NCI-H1436 treated with DMSO at 0.1 percent for 48 hours (cell line): ENCODE measurements at regions not wholly inside any gene's neighbourhood (a gene's known extent, or its start where the extent isn't known, plus 50 kb on each side); places are given as distances from the start of the nearest gene placed in this dataset.

ENCODE experiments used
- DNase-seq: peaks from one replicate; lab custom pipeline; 2025; lab: John Stamatoyannopoulos, UW

- DNase-seq: no peak
These were observed 773.8 kb downstream of the MECOM start for GRCh38 chr3:168889666-168890065.

DNA sequence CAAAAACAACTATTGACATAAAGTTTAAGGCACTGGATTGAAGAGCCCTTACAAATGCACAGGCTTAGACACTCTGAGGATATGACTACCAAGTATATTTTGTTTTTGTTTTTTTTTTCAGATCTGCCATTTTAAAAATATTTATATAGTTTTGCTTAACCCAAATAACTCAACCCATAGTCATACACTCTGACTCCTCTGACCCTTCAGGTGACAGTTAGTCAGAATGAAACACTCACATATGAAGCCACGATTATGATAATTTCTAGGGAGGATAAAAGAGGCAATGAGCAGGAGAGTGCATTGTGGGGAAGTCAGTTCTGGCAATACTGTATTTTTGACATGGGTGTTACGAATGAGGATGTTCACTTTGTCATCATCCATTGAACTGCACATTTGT is 774.7 kb downstream of the MECOM start:
- no peak for DNase-seq

DNA sequence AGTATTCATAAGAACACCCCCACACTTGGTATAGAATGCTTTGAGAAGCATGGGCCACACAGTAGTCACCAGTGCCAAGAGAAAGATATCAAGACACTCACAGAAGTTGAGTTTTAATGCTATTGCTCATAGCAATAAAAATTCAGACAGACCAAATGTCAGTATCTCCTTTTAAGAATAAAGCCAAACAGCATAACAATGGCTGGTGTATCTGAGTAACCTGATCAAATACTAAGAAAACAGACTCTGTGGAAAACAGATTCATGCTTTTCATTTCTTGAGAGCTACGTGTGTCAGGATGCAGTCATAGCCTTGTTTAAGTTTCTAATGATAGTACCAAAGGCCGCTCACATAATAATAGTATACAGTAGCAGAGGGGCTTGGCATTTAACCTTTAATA is 778.5 kb downstream of the MECOM start:
- no peak for DNase-seq

DNA sequence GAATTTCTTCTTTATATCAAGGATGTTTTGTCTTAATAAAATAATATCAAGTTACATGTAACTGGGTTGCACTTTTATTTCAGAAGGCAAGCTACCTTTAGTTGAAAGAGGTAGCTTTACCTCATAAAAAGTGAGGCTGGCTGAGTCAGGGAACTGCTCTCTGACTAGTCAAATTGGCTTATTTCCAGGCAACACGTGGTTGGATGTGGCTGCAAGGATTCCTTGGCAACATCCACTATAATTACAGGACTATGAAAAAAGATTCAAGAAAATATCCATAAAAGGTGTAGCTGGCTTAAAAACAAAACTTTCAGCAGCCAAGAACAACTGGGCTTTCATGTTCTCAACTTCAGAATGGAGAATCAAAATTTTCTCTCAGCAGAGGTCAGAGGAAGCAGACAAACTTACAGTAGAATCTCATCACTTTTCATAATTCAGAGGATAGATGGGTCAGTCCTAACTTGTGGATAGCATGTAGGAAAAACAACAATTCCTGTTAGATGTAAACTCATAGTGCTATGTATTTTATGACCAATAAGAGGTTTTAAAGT is 779.1 kb downstream of the MECOM start:
- no peak for DNase-seq

DNA sequence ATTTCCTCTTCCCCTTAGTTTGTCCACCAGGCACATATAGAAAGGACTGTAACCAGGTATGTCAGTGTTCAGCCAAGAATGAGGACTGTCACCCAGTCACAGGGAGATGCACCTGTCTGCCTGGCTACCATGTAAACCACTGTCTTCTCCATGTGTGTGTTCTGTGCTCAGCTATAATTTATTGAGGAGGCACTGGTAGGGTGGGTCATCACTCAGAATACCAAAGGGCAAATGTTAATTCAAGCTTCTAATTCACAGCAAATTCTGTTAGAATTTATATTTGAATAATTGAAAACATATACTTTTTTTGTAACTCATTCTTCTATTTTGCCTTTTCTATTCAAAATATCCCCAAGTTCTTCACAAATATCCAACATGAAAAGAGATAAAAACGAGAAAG is 780.4 kb downstream of the MECOM start:
- no peak for DNase-seq

DNA sequence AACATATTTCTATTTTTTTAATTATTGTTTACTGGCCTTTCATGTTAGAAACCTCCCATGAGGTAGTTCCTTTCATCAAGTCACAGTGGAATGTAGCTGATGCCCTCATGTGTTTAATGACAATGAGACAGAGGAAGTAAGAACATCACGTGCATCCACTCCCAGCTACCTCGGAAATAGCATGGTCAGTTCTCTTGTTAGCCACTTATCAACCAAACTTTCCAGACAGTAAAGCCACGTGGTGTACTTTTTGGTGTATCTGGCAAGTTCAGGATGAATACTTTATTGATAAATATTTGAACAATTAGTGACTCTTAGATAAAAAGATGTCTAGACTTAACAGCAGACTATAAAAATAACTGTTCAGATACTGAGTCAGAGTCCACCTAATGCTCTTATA is 781.7 kb downstream of the MECOM start:
- DNase-seq: no peak

DNA sequence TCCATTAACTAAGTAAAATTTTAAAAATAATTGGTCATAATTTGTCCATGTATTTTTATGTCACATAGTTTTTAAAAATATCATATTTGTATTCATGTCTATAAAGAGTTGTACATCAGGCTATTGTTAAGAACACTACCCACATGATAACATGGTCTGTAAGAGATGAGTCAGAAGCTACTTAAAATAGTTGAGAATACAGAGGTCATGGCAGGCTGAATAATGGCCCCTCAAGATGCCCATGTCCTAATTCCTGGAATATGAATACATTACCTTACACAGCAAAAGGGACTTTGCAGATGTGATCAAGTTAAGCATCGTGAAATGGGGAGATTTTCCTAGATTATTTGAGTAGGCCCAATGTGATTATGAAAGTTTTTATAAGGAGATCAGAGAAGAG is 782.9 kb upstream of the GOLIM4 start:
- no peak for DNase-seq

GRCh38 chr3:168877899-168878298 is 782.2 kb upstream of the GOLIM4 start:
- no peak for DNase-seq

GRCh38 chr3:168876346-168877035 is 780.8 kb upstream of the GOLIM4 start:
- DNase-seq: no peak

- no peak for DNase-seq
These were observed 777.1 kb upstream of the GOLIM4 start for GRCh38 chr3:168872826-168873225.

GRCh38 chr3:168870892-168871291 is 775.2 kb upstream of the GOLIM4 start:
- DNase-seq: no peak

DNA sequence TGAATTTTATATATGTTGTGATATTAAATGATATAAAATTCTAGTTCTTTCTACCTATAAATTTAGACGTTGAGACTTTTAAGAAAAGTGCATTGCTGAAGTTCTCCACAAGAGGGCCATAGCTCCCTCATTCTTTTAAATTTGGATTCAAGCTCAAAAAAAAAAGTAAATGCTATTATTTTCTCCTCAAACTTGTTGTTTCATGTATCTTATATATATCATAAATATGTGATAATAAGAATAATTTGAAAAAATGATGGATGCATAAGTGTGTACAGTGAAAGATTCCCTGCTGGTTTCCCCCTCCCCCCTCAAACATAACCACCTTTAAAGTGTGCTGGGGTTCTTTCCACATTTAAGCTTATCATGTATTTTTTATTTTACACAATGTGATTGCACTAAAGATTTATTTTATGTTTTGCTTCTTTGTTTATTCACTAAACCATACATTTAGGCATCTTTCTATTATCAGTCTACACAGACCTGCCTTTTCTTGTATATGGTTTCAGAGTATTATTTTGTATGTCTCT is 769.4 kb upstream of the GOLIM4 start:
- DNase-seq: no peak

- no peak for DNase-seq
These were observed 768.6 kb upstream of the GOLIM4 start for GRCh38 chr3:168864107-168865021.

- DNase-seq: no peak
These were observed 767.8 kb upstream of the GOLIM4 start for GRCh38 chr3:168863561-168863960.

- DNase-seq: no peak
These were observed 766.7 kb upstream of the GOLIM4 start for GRCh38 chr3:168862466-168862865.

DNA sequence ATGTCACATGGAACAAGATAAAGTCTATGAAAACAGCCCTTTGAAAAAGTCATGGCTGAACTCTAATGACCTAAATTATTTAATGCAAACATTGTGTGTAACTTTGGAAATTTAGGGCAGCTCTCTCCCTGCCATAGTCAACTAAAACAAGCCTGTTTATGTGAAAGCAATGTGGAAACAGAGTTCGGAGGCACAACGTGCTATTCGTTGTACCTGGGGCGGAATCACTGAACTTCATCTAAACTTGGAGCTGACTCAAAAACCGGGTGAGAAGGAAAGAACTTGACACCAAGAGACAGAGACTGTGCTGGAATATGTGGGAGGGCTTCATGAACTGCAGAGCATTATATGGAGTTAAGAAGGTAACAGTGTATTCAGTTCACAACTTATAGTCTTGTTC is 764.9 kb upstream of the GOLIM4 start:
- DNase-seq: no peak

DNA sequence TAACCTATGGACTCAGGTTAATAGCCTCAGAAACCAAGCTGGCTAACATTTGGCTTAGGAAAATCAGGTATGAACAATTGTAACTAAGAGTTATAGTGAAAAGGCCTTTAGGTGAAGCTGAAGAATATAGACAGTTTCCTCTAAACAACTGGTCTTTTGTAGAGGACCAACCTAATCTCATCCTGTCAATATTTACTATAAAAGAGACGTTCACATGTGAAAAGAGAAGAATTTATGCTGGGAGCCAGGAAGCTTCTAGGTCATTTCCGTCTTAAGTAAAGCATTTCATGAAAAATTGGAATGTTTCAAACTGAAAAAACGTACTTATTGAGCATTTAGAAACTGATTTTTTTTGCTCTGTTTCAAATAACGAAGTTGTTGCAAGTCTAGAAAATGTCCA is 764.3 kb upstream of the GOLIM4 start:
- DNase-seq: no peak

GRCh38 chr3:168859574-168859973 is 763.9 kb upstream of the GOLIM4 start:
- no peak for DNase-seq

DNA sequence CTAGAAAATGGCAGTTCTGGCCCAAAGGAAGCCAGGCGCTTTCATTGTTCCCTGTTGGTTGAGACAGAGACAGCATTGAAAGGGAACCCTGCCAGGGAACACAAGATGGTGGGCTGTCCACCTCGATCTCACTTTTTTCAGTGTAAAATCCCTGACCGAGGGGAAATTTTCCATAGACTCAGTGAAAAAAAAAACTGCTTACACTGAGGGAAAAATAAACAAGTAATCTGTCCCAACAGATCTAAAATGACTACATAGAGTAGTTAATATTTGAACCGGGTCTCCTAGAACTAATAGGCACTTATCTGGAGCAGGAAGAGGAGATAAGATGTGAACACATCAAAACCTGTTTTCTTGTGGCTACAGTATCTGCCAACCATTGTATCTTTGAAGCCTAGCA is 763.4 kb upstream of the GOLIM4 start:
- no peak for DNase-seq

DNA sequence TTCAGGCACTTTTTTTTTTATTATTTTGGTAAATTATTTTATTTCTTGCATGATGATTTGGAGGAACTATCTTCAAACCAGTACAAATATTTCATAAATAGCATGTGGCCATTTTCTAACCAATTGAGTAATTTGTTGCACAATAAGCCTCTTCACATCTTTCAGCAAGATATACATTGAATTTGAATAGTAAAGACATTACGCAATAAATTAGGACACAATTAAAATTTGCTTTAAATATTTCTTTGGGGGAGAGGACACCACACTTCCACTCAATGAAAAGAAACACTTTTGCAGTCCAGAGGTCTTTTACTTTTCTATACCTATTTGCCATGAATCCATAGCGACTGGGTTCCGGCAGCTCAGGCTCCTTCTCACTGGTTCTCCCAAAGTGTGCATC is 762.6 kb upstream of the GOLIM4 start:
- no peak for DNase-seq

DNA sequence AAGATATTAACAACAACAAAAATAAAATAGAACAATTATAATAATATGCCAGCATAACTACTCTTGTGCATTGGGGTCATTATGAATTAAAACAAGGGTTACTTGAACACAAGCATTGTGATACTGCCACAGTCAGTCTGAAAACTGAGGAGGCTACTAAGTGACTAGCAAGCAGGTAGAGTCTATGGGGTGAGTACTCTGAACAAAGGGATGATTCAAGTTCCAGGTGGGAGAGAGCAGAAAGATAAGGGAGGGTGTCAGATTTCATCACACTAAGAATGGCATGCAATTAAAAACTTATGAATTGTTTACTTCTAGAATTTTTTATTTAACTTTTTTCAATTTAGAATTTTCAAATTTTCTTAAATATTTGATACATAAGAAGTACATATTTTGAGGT is 754.4 kb upstream of the GOLIM4 start:
- no peak for DNase-seq

DNA sequence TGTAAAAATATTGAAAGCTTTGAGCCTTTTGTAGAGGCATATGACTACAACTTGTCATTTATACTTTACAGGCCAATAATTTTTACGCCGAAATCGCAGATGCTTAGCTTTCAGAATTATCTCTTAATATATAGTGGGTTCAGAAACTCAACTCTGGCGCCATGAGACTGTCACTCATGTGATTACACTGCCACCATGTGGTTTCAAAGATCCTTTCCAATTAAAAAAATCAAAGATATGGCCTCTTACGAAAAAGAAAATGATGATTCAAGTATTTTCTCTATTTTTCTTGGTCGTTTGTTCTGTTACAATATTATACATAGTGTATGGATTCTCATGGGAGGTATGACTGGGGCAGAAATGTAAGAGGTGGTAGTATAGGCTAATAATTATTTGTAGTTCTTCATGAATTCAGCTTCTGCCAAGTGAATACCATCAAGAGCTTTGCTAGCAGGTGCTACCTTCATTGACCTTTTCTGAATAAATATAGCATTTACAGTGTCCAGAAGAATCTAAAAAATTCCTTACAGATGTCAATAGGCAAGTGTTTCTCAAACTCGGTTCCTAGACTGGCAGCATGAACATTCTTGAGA is 751.7 kb upstream of the GOLIM4 start:
- DNase-seq: no peak
